ENCODE measurements at regions not wholly inside any gene's neighbourhood (a gene's known extent, or its start where the extent isn't known, plus 50 kb on each side); places are given as distances from the start of the nearest gene placed in this dataset.
"Not testable (repeated sequence)": the region's sequence is repeated elsewhere in the genome, so short reads cannot be mapped to it uniquely, and the experiment has no call there.

DNA sequence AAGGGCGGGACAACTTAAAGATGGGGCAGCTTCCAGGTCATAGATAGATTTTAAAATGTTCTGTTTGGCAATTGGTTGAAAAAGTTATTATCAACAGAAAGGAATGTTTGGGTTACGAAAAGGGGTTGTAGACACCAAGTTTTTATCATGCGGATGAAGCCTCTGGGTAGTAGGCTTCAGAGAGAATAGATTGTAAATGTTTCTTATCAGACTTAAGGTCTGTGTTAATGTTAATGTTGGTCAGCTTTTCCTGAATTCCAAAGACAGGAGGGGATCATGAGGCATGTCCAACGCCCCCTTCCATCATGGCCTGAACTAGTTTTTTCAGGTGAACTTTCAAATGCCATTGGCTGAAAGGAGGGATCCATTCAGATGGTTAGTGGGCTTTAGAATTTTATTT is 84.2 kb upstream of the KIF5B start:
- DNase-seq: peak; percentile 56

DNA sequence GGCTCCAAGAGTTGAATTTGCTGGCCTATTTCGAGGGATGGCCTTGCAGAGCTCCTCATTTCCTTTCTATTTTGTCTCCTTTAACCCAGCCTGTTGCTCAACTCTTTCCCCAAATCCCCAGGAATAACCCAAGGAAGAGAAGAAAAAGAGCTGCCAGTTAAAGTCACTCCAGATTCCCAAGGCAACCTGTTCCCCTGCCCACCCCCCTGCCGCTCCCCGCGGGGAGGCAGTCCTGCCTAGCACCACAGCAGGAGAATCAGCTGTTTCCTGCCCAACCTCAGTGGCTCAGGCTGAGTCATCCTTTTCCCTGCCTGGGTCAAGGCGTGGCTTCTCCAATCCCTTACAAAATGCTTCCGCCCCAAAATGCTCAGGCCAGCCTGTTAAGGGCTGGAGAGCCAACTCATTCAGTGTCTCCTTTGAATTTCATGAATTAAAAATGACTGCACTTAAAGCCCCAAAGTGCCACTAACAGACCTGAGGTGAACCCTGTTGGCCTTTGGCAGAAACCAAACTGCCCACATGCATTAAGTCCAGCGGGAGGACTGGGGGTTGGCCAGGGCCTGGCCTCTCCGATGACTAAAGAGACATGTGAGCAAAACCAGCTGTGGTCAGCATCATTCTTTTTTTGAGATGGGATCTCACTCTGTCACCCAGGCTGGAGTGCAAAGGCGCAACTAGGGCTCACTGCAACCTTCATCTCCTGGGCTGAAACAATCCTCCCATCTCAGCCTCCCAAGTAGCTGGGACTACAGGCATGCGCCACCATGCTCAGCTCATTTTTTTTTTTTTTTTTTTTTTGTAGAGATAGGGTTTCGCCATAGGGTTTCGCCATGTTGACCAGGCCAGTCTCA is 83.2 kb upstream of the KIF5B start:
- peak; percentile 86 for DNase-seq

DNA sequence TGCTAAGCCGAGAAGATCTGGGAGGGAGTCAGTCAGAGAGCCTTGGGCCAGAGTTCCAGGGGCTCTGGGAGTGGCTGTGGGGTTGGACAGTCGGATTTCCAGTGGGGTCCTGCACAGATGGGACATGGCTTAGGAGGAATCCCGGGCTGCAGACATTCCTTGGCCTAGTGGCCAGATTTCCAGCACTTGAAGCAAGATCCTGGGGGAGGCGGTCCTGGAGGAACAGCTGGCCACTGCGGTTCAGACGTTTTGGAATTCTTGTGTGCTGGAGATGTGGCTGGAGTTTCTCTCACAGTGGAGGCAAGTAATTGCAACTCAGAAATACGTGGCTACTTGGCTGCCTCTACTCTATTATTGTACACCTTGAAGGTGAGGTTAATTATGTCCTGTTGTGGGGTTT is 80.7 kb upstream of the KIF5B start:
- DNase-seq: not testable (repeated sequence)

DNA sequence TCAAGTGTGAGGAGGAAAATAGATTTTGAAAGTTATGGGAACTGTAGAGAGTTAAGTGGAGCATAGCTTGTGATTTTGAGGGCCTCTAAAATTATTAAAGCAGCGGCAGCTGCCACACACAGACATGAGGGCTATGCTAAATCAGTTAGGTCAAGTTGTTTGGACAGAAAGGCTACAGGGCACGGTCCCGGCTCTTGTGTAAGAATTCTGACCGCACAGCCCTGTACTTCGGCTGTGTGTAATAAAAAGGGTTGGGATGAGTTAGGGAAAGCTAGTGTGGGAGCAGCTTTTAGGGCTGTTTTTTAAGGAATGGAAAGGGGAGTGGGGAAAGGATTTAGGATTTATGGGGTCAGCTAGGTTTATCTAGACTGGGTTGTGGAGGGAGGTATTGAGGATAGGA is 79.6 kb upstream of the KIF5B start:
- not testable (repeated sequence) for DNase-seq

DNA sequence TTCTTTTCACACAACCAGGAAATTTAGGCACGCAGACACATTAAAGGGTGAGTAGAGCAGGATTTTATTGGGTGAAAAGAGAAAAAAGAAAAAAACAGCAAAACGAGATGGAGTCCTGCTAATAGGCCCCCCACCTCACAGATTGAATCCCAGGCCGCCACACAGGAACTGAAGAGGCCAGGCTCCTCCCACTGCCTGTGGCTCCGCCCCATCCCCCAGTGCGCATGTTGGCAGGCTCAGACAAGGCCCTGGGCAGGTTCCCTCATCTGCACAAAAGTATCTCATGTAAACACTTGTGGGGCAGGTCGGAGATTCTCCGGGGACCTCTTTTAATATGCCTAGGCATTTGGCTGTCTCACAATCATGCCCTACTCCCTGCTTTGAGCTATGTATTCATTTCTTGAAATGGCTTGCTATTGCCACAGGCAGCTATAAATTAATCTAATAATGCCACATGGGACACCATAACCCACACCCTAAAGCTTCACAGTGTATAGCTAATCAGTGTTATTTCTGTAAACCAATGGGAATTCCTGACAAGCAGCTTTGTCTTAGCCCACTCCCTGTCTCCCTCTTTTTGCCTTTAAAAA is 76.2 kb upstream of the KIF5B start:
- no peak for DNase-seq

DNA sequence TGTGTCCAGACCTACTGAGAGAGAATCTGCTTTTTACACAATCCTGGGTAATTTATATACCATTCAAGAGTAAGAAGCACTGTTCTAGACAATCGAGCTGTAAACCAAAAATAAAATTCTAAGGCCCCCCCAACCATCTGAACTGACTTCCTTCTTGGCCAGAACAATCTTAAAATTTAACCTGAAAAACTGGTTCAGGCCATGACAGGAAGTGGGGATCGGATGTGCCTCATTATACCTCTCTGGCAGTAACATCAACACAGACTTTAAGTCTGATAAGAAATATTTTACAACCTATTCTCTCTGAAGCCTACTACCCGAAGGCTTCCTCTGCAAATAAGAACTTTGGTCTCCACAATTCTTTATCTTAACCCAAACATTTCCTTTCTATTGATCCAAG is 75.2 kb upstream of the KIF5B start:
- DNase-seq: no peak

DNA sequence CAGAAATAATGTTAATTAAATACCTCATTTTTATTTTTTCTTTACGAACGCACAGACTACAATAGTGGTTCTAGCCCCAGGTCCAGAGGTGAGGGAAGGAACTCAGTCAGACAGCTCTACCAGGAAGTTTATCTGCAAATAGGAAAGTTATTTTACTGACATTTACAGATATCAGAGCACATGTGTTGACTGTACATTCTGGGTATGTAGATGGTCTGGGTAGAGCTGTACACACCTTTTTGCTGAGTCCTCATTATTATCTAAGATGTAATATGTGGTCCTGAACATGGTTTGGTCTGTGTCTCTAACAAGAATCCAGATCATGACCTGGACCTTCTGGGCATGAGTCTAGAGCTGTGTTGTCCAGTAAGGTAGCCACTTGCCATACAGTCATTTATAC is 74.6 kb upstream of the KIF5B start:
- DNase-seq: no peak

DNA sequence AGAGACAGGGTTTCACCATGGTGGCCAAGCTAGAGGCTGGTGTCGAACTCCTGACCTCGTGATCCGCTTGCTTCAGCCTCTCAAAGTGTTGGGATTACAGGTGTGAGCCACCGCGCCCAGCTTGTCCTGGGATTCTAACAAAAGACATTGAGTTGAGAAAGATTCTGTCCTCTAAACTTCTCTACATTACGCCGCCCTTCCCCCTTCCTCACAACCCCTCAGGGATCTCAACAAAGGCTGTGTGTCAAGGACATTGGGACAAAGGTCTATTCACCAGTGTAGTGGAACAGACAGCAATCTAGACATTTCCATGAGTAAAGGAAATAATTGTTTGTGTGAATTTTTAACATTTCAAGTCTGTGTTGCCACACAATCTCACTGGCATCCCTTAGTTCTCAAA is 68.8 kb upstream of the KIF5B start:
- DNase-seq: no peak

DNA sequence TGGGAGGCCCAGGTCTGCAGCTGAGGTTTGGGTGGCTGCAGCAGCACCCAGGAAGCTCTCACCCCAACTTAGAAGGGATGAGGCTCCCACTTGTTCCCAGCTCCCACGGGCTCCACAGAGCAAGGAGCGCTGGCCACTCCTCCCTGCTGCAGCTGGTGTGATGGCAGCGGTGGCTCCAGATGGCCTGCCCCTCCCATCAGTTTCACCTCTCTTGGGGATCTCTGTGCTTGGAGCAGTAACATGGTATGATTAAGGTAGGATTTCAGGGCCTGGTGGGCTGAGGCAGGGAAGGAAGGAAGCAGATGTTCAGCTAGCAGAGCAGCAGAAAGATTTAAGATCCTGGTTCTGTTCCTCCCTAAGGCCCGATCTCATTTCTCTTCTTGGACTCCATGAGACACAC is 66.8 kb upstream of the KIF5B start:
- no peak for DNase-seq

DNA sequence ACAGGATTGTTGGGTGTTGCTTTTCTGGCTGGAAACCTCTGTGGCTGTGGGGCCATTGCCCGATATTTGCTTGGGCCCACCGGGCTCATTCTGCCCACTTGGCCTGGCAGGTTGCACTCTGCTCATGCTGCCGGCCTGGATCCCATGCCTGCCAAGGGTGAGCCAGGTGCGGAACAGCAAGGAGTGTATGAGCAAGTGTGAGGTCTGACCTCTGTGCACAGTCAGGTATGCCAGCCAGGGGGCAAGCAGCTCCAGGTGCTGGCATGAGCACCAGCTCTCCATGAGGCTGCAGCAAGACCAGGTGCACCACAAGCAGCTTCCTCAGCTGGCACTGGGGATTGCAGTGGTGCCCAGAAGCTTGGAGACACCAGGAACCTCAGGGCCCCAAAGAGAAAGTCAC is 65.4 kb upstream of the KIF5B start:
- no peak for DNase-seq

DNA sequence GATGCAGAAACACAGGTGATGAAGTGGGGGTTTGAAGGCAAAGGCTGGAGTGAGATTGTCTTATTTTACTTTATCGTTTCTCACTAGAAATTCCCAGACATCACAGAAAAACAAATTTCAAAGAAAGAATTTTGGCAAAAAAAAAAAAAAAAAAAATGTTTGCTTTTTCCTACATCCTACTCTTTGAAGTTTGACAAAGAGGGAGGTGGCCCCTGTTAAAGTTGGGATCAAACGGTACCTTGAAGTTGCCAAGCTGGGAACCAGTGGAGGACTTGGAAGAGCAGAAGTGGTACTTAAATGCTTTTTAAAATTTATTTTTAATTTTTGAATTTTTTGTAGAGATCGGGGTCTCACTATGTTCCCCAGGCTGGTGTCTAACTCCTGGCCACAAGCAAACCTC is 63.9 kb upstream of the KIF5B start:
- DNase-seq: no peak

DNA sequence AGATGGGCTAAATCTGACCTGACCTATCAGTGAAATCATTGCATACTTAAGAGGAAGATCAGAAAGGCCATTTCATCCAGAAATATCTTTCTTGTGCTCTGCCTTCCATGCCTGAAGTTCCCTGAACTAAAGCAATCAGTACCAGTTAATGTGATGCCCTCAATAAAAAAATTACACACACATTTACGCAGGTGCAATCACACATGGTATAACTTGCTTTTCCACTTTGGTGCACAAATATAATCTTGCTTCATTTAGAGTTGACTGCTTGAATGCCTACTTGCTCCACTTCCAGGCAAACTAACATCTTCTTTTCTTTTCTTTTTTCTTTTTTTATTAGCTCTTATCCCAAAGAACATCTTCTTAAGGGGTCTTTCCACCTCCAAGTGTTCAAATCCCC is 58.3 kb upstream of the KIF5B start:
- no peak for DNase-seq

DNA sequence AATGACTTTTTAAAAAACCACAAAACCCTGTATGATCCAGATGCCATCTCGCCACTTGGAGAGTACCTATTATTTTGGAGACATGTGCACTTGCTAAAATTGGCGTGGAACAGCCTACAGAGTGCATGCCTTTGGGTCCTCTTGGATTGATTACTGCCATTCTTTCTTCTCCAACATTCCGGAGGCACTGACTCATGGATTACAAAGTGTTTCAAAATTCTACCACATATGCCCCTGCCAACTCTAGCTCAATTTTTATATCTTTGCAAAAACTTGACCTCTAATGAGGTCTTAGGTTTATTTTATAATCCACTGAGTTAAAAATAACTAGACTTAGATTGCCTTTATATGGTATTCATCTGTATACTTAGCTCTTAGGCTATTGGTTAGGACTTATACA is 55.8 kb upstream of the KIF5B start:
- DNase-seq: peak; percentile 59

DNA sequence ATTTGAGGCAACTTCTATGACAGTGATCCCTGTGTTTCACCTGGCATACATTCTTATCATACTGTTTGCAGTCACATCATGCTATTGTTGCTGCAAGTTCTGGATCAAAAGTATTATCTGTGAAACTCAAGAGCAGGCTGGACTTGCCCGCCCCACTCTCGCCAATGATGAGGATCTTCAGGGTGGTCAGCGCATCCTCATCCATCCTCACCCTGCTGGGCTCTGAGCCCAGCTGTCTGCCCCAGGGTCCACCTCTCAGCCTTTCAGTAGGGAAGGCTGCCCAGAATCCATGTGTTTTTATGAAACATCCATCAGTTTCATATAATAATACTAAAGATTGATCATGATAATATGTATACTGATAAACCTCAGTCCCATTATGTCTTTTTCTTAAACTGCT is 55.4 kb upstream of the KIF5B start:
- DNase-seq: no peak

DNA sequence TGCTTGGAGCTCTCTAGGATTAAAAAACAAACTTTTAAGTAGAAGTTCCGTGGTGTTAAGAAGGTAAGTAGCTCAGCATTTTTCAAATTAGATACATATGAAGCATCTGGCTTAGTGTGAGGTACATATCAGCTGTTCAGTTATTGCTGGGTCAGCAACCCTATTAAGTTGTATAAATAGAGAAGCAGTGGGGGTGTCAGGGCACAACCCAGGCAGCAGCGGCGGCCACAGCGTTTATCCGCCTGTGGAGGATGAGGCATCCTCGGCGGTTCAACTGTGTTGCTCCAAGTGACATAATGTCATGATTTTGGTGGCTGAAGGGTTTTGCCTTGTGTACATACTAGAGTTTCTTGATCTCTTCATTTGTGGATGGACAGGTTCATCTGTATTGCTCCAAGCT is 54.6 kb upstream of the KIF5B start:
- DNase-seq: no peak

DNA sequence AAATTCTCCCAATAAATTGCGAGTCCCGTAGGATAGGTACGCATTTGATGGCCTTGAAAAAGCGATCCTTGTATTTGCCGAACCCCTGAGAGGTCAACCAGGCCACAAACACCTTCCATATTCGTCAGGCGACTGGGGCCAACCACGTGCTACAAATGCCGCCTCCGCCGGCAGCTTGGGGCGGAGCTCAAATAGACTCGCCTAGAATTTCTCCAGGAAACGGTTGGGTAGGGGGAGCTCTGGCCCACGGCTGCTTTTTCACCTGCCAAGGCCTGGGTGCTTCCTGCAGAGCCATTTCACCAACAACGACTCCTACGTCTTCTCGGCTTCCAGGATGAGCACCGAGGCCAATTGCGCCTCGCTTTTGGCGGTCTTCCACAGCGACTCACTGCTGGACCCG is 53.4 kb upstream of the KIF5B start:
- DNase-seq: no peak
